Loucy (cell line): ENCODE measurements at regions not wholly inside any gene's neighbourhood (a gene's known extent, or its start where the extent isn't known, plus 50 kb on each side); places are given as distances from the start of the nearest gene placed in this dataset.

Source experiments
- H2AFZ ChIP-seq: fragments of 200-600 bp; sonication (generic); 2 replicates; pipeline ENCODE4 v1.6.0; 2016; ENCODE audit warnings: antibody characterized with exemption, mild to moderate bottlenecking, low read length, moderate library complexity
- H3F3A ChIP-seq: fragments of 200-600 bp; 2 replicates; pipeline ENCODE4 v1.6.0; 2016; ENCODE audit warnings: antibody characterized with exemption, low read depth, mild to moderate bottlenecking
- H3K27me3 ChIP-seq: fragments of 200-600 bp; sonication (generic); 2 replicates; pipeline ENCODE4 v1.6.1; 2014; ENCODE audit warnings: low read length, mild to moderate bottlenecking; ENCODE audit not compliant: insufficient read depth, poor library complexity, severe bottlenecking
- H3K36me3 ChIP-seq: fragments of 200-600 bp; sonication (generic); 2 replicates; pipeline ENCODE4 v1.6.1; 2016; ENCODE audit warnings: low read length; ENCODE audit not compliant: insufficient read depth
- H3K4me1 ChIP-seq: fragments of 200-600 bp; sonication (generic); 2 replicates; pipeline ENCODE4 v1.5.1; 2014; ENCODE audit warnings: low read length, mild to moderate bottlenecking; ENCODE audit not compliant: insufficient read depth, poor library complexity, severe bottlenecking
- H3K4me2 ChIP-seq: fragments of 200-600 bp; sonication (generic); 2 replicates; pipeline ENCODE4 v1.6.0; 2014; ENCODE audit warnings: antibody characterized with exemption, low read length, low read depth, mild to moderate bottlenecking; ENCODE audit not compliant: poor library complexity, severe bottlenecking
- H3K4me3 ChIP-seq: fragments of 200-600 bp; sonication (generic); 2 replicates; pipeline ENCODE4 v1.5.1; 2014; ENCODE audit warnings: low read length, mild to moderate bottlenecking, mixed read lengths; ENCODE audit not compliant: poor library complexity, severe bottlenecking
- H3K79me2 ChIP-seq: fragments of 200-600 bp; sonication (generic); 2 replicates; pipeline ENCODE4 v1.6.1; 2014; ENCODE audit warnings: low read length; ENCODE audit not compliant: insufficient read depth
- H3K9ac ChIP-seq: fragments of 200-600 bp; sonication (generic); 2 replicates; pipeline ENCODE4 v1.6.0; 2014; ENCODE audit warnings: mild to moderate bottlenecking, low read depth, low read length, moderate library complexity; ENCODE audit not compliant: poor library complexity, severe bottlenecking
- H3K9me2 ChIP-seq: fragments of 200-600 bp; sonication (generic); replicated peaks from 2 replicates; pipeline ENCODE4 v1.6.1; 2016; ENCODE audit warnings: low read depth, low read length, mixed read lengths
- H3K9me3 ChIP-seq: fragments of 200-600 bp; sonication (generic); 2 replicates; pipeline ENCODE4 v1.6.1; 2014; ENCODE audit warnings: mild to moderate bottlenecking, antibody characterized with exemption, low read length, low read depth; ENCODE audit not compliant: insufficient read depth
- H4K20me1 ChIP-seq: fragments of 200-600 bp; sonication (generic); 2 replicates; pipeline ENCODE4 v1.6.0; 2014; ENCODE audit warnings: antibody characterized with exemption, low read length, mild to moderate bottlenecking; ENCODE audit not compliant: insufficient read depth, poor library complexity, severe bottlenecking
- EZH2phosphoT487 ChIP-seq: fragments of 200-600 bp; IDR thresholded peaks from 2 replicates; pipeline ENCODE4 v1.6.1; 2018; ENCODE audit warnings: antibody characterized with exemption, mild to moderate bottlenecking, moderate library complexity, borderline replicate concordance
- TF ChIP-seq, protein P1 (sequence below): fragments of 200-600 bp; sonication (generic); conservative IDR thresholded peaks from 2 replicates; pipeline ENCODE4 v1.5.1; 2014; ENCODE audit warnings: mild to moderate bottlenecking, antibody characterized with exemption, low read length

DNA sequence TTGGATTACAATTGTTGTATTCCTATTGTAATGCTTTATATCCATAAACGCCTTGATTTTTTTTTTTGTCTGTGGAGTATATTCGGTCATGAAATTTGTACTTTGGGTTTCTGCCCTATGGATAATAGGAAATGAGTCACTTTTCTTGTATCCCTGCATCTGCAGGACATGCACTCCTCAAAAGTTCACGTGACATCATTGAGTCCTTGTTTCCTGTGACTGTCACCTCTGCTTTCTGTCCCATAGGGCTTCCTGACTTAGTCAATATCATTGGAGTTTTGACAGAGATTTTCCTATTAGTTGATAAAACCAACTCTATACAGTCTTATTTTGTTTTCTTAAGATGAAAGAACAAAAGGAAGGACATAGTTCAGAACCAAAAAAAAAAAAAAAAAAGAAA, 356.3 kb downstream of the MAT2B start:
- Histone ChIP-seq H3K36me3 (no peaks in the 10 kb centered on the region), H3K9me2 (no peaks in the 10 kb centered on the region), H3K9me3 (no peaks in the 10 kb centered on the region), H3K27me3 (no peaks in the 10 kb centered on the region), H2AFZ (no peak overlapping the region), H3K4me3 (no peak overlapping the region), H3K79me2 (no peaks in the 10 kb centered on the region), H3K9ac (no peak overlapping the region), H3K4me2 (no peak overlapping the region), H4K20me1 (no peaks in the 10 kb centered on the region), H3F3A (no peaks in the 10 kb centered on the region), H3K4me1 (no peaks in the 10 kb centered on the region)
- TF ChIP-seq EZH2phosphoT487: no peak
- TF ChIP-seq, protein P1, sequence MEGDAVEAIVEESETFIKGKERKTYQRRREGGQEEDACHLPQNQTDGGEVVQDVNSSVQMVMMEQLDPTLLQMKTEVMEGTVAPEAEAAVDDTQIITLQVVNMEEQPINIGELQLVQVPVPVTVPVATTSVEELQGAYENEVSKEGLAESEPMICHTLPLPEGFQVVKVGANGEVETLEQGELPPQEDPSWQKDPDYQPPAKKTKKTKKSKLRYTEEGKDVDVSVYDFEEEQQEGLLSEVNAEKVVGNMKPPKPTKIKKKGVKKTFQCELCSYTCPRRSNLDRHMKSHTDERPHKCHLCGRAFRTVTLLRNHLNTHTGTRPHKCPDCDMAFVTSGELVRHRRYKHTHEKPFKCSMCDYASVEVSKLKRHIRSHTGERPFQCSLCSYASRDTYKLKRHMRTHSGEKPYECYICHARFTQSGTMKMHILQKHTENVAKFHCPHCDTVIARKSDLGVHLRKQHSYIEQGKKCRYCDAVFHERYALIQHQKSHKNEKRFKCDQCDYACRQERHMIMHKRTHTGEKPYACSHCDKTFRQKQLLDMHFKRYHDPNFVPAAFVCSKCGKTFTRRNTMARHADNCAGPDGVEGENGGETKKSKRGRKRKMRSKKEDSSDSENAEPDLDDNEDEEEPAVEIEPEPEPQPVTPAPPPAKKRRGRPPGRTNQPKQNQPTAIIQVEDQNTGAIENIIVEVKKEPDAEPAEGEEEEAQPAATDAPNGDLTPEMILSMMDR: no peak

DNA sequence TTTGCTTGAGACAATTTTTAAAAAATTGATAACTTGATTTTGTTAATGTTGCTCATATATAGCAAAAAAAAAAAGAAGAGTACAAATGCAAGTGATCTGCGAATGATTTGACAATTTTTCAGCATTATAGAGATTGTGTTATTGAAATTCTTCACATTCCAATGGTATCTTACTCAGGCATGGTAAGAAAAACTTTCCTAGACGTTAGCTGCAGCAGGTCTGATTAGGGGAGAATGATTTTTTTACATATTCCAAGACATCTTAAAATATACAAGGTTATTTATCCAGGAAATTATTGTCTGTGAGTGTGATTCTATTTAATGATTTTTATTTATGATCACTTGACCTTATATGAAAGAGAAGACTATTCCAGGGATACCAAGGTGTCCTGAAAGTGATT, 361.9 kb downstream of the MAT2B start:
- Histone ChIP-seq H3K9me2 (no peaks in the 10 kb centered on the region), H3K9ac (no peak overlapping the region), H3K79me2 (no peaks in the 10 kb centered on the region), H3K9me3 (no peaks in the 10 kb centered on the region), H3K4me1 (no peaks in the 10 kb centered on the region), H4K20me1 (no peaks in the 10 kb centered on the region), H3K36me3 (no peaks in the 10 kb centered on the region), H2AFZ (no peak overlapping the region), H3K27me3 (no peaks in the 10 kb centered on the region), H3F3A (no peaks in the 10 kb centered on the region), H3K4me2 (no peak overlapping the region), H3K4me3 (no peak overlapping the region)
- TF ChIP-seq, protein P1: no peak

DNA sequence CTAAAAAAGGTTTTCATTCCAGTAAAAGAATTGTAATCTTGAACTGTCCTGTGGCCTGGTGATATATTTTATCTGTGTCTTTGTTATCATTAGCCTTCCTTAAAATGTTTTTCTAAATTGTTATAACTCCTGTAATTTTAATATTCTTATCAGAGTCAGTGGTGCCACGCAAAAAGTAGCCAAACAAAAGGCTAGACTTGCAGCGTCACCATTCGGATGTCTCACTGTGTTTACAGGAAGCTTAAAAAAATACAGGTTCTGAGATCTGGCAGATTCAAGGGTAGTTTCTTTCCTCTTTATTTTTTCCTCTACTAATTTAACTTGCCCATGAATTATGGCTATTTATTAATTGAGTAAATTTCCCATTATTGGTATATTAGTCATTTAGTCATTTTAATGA, 362.3 kb downstream of the MAT2B start:
- no peak overlapping the region for H3K4me3 ChIP-seq
- no peaks in the 10 kb centered on the region for H3K9me3 ChIP-seq

More for the DNA sequence above, 362.3 kb downstream of the MAT2B start:
- Histone ChIP-seq H3K9ac (no peak overlapping the region), H3K4me2 (no peak overlapping the region), H3F3A (no peaks in the 10 kb centered on the region), H2AFZ (no peak overlapping the region), H3K9me2 (no peaks in the 10 kb centered on the region), H3K4me1 (no peaks in the 10 kb centered on the region), H3K36me3 (no peaks in the 10 kb centered on the region), H3K79me2 (no peaks in the 10 kb centered on the region), H3K27me3 (no peaks in the 10 kb centered on the region), H4K20me1 (no peaks in the 10 kb centered on the region)
- TF ChIP-seq, protein P1: no peak
- TF ChIP-seq EZH2phosphoT487: no peak
